GM18909 (cell line): ENCODE measurements at regions not wholly inside any gene's neighbourhood (a gene's known extent, or its start where the extent isn't known, plus 50 kb on each side); places are given as distances from the start of the nearest gene placed in this dataset.

Source experiments
- ATAC-seq: cut with Tn5 transposase; IDR thresholded peaks from one replicate; pipeline ENCODE4 v1.9.1; 2021; ENCODE audit warnings: mild to moderate bottlenecking; ENCODE audit not compliant: unreplicated experiment, poor library complexity

DNA sequence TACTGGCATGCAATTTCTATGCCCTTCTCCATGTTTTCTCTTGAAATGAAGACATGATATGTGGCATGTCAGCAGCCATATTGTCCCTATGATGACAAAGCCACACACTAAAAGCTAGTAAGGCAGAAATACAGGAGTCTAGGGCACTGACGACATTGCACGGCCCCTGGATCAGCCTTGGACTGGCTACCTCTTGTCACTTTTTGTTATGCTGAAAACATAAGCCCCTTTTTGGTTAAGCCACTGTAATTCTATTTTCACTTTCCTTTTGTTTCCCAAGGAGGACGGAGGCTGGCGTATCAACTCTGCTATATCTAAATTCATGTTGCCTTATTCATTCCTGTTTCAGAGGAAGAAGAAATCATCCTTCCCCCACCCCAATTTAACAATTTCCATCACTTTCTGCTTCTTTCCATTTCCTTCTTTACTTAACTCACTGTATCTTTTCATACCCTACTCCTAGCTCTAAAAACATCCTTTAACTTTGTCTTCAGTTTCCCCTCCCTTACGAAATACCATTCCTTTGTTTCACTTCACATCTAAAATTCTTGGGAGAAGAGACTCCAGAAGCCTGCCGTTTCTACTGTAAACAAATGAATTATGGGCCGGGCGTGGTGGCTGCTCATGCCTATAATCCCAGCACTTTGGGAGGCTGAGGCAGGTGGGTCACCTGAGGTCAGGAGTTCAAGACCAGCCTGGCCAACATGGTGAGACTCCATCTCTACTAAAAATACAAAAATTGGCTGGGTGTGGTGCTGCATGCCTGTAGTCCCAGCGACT lies 364.1 kb downstream of the PCNX1 start:
- no peak for ATAC-seq

DNA sequence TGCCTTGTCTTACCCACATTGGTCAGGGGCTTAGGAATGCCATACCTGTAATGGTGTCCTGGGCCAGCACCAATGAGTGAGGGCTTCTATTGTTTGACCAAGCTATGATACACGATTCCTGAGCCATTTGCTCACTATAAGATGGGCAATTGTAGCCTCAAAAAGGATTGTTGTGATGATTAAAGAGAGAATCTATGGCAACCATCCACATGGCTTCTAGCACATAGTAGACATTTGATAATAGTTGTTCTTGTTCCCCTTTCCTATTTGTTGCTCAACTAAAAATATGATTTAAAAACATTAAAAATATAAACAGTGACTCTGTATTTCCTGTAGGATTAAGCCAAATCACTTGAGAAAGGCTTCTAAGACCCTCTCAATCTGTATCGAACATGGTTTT lies 366.1 kb downstream of the PCNX1 start:
- no peak for ATAC-seq

- no peak for ATAC-seq
These were observed 376.8 kb downstream of the PCNX1 start for GRCh38 chr14:71284048-71284447.

DNA sequence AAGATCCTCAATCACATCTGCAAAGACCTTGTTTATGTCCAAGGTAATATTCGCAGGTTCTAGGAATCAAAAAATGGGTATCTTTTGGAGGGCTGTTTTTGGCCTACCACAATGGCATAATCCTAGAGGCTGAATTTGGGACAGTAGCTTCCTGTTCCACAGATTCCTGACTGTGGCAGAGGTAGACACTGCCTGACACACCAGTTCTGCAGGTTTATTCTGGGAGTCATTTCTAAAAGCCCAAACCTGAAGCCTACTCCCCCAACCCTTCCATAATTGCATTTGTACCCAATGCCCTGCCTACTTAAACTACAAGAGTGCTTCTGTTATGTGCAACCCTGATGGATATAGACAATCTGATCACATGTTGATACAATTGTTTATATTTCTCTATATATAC lies 378.9 kb downstream of the PCNX1 start:
- no peak for ATAC-seq

- ATAC-seq = no peak
These were observed 380.3 kb downstream of the PCNX1 start for GRCh38 chr14:71287567-71287966.

DNA sequence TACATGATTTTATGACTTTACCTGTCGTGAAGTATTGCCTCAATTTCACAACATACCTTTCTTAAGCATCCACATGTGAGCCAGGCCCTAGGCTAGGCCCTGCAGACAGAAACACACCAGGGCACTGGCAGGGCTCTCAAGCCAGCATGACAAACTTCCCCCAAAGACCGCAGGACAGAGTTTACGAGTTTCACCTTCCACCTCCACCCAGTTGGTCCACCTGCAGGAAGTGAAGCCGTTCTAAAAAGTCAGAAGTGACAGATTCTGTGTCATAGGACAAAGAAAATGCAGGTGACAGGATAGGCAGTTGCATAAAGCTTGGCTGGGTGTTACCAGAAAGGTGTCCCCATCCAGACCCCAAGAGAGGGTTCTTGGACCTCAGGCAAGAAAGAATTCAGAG lies 382.3 kb downstream of the PCNX1 start:
- peak; percentile 74 for ATAC-seq

GRCh38 chr14:71290301-71290700 lies 383.0 kb downstream of the PCNX1 start:
- no peak for ATAC-seq

- ATAC-seq = peak; percentile 62
These were observed 383.8 kb downstream of the PCNX1 start for GRCh38 chr14:71290960-71291466.

GRCh38 chr14:71296184-71296583 lies 388.9 kb downstream of the PCNX1 start:
- ATAC-seq = no peak

DNA sequence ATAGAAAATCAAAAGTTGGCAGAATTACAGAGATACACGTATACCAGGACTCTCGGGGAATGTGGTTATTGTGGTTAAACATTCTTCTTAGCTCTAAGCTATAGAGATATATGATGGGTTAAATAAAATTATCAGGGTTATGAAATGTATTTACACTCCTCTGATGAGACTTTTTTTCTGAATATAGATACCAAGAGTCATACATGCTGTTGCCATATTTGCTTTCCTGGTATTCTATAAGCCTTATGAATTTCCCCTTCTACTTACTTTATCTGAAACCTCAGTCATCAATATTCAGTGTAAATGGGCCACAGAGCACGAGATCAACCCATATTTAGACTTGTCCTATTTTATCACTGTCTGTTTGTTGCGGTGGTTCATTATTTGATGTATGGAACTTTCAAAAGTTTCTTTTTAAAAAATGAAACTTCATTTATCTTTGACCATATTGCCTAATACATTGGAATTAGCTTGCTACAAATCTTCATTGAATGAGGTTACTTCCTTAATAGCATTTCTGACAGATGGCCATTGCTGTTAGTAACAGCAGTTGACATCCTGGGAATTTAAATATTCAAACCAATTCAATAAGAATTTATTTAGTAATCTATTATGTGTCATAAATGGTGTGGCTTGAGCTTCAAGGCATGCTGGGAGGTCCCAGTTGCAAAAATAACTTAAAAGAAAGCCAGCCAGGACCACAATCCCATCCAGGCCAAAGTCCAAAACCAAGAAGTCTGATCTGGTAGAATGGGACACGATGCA lies 393.5 kb downstream of the PCNX1 start:
- ATAC-seq = no peak

DNA sequence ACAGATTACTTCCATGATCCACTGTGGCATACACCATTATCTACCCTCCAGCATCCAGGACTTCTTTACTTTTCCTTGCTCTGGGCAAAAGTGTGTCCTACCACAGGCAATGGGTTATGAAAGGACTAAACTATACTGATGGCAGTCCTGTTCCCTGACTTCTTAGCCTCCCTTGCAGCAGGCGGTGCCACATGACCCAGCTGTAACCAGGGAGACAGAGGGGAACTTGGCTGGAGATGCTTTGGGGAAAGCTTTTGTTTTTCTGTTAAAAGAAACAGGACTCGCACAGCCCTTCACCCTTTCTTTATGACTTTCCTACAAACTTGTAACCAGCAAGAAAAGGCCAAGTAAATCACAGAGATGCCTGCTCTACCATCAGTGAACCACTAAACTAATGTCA lies 394.4 kb downstream of the PCNX1 start:
- no peak for ATAC-seq

GRCh38 chr14:71304690-71305089 lies 397.4 kb downstream of the PCNX1 start:
- ATAC-seq = no peak

GRCh38 chr14:71308671-71309070 lies 401.4 kb downstream of the PCNX1 start:
- ATAC-seq = no peak

DNA sequence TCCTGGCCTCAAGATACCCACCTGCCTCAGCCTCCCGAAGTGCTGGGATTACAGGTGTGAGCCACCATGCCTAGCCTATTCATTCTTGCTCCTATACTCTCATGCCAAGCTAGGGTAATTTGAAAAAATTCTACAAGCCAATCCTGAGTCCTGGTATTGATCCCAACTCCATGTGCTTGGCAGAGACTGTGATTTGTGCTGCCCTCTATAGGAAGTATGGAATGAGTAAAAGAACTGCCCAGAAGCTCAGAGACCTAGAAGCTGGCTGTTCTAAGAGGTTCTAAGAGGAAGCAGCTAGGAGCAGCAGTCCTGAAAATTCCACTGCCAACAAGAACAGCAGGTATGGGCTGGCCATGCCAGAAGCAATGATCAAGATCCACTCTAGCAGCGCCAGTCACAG lies 402.5 kb downstream of the PCNX1 start:
- ATAC-seq = no peak

- no peak for ATAC-seq
These were observed 403.8 kb downstream of the PCNX1 start for GRCh38 chr14:71311061-71311460.

DNA sequence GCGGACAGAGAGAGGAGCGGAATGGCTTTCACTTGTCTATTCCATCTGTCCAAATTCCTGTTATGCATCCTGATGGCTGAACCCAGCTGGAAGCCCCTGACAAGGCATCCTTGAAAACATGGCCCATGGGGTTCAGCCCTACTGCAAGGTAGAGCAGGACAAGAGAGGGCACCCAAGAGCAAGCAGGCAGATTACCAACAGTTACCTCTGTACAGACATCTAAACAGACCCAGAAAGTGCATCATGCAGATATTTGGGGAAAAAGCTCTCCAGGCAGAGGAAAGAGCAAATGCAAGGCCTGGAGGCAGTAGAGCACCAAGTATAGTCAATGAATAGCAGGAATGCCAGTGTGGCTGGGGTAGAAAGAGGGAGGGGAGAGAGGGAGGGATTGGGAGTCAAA lies 407.5 kb downstream of the PCNX1 start:
- no peak for ATAC-seq

DNA sequence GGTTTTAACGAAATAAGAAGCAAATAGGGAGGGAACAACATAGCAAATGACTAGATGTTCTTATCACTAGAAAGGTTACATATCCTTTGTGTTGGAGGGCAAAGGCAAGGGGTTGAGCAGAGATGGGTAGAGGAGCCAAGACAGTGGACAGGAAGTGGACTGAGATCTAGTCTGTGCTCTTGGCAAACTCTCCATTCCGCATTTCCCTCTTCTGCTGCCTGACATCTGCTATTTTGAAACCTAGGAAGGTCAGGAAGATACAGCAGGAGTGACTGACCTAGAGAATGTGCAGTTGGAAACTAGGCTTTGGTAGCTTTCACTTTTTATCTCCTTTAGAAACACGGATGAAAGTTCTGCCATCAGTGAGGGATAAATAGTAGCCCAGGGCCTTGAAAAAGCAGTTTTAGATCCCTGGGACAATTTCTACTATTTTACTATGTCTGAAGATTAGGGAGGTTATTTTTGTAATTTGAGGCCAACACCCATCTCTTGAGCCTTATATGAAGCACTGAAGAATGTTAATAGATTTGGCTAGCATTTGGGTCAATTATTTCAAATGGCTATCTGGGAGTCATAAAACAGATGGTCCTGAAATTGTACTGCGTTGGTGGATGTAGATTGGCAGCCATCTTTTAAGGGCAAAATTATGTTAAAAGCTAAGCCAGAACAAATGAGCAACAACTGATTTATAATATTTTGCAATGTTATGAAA lies 410.3 kb downstream of the PCNX1 start:
- ATAC-seq = no peak

DNA sequence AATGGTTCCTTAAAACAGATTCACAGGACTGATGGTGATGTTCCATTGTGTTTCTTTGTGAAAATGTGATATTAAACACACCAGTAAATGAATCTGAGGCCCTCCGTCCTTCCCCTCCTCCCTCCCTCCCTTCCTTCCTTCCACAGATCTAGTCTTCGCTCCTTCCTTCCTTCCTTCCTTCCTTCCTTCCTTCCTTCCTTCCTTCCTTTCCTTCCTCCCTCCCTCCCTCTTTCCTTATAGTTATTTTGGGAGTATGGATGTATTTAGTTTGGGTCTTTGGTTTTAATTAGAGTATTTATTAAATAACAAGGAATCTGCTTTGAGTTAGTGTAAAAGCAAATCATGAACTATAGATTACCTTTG lies 410.8 kb downstream of the PCNX1 start:
- ATAC-seq = no peak

DNA sequence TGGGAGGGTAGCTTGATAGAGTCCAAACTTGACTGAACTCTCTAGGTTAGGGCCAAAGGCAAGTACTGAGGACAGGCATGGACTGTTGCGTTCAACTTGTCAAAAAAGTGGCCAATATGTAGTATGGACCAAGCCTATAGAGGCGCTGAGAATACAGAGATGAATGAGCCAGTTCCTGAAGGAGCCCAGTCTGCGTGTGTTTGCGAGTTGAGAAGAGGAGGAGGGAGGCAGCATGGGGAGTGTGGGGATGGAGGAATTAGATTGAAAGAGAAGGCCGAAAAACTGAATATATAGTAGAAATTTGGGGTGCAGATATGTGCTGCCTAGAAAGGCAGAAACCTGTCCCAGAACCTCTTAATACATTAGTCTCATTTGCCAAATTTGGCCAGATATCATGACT lies 412.4 kb downstream of the PCNX1 start:
- ATAC-seq = peak; percentile 3

- peak; percentile 79 for ATAC-seq
These were observed 413.0 kb downstream of the PCNX1 start, which contains the start of gene SIPA1L1 for GRCh38 chr14:71320107-71320733. Gene SIPA1L1 (plus strand): TSS chr14:71320476.
